ENCODE measurements at regions not wholly inside any gene's neighbourhood (a gene's known extent, or its start where the extent isn't known, plus 50 kb on each side); places are given as distances from the start of the nearest gene placed in this dataset.
"Not testable (repeated sequence)": the region's sequence is repeated elsewhere in the genome, so short reads cannot be mapped to it uniquely, and the experiment has no call there.

- no peak for DNase-seq
Observed at GRCh38 chr10:121690152-121690848, 92.1 kb upstream of the FGFR2 start.

- DNase-seq, result no peak
Observed at GRCh38 chr10:121687095-121687813, 89.0 kb upstream of the FGFR2 start.

- DNase-seq, result no peak
Observed at GRCh38 chr10:121684276-121684675, 86.0 kb upstream of the FGFR2 start.

DNA sequence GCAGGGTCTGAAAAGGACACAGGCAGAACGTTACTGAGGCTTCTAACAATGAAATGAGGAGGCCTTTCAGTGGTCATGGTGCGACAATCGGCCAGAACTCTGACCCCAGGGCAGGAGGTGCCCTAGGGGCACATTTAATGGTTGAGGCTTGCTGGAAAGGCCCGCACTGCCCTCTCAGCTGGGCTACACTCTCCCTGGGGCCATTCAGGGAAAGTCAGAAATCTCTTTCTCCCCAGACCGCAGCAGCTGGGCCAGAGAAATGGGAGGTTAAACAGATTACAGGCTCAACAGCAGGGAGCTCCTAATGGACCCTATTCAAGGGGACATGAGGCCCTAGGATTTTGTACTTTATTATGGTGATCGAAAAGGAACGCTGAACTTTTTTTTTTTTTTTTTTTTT is 85.6 kb upstream of the FGFR2 start:
- DNase-seq, result no peak

DNA sequence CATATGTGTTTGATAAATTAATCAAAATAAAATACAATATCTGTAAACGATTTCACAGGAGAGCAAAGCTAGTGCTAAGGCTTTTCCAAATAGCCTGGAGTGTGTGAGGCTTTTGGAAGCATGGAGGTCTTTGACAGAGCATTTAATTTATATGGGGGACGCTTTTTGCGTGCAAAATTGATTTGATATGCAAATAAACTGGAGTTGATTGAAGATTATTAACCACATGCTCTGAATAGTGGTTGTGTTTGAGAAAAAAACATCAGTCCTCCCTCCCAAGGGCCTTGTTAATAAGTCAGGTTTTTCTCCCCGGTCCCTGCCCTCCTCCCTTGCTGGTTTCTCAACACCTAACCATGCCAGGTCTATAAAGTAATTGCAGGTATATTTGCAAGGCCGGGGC is 85.1 kb upstream of the FGFR2 start:
- no peak for DNase-seq

- DNase-seq, result peak in 32 of 58 donors; percentile 13 to 76 (median 34)
Observed at GRCh38 chr10:121681997-121682687, 83.9 kb upstream of the FGFR2 start.

- DNase-seq, result no peak
Observed at GRCh38 chr10:121680879-121681655, 82.8 kb upstream of the FGFR2 start.

- DNase-seq, result no peak
Observed at GRCh38 chr10:121679916-121680315, 81.7 kb upstream of the FGFR2 start.

GRCh38 chr10:121678631-121679174 is 80.5 kb upstream of the FGFR2 start:
- no peak for DNase-seq

GRCh38 chr10:121677880-121678279 is 79.6 kb upstream of the FGFR2 start:
- no peak for DNase-seq

GRCh38 chr10:121675344-121675743 is 77.1 kb upstream of the FGFR2 start:
- DNase-seq, result no peak

DNA sequence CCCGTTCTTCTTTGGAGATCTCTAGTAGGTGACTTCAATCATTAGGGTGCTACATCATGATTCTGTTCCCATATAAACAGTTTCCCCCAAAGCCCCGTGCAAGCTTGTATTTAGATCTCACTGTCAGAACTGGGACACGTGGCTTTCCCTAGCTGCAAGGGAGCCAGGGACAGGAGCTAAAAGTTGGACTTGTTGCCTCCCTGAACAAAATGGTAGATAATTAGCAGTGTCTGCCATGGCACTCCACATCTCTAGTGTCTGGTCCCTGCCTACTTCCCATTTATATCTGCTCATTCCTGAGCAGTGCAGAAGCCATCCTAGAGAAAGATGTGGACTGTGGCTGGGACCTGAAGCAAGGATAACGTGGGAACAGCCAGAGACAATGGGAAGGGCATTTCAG is 76.6 kb upstream of the FGFR2 start:
- no peak for DNase-seq

DNA sequence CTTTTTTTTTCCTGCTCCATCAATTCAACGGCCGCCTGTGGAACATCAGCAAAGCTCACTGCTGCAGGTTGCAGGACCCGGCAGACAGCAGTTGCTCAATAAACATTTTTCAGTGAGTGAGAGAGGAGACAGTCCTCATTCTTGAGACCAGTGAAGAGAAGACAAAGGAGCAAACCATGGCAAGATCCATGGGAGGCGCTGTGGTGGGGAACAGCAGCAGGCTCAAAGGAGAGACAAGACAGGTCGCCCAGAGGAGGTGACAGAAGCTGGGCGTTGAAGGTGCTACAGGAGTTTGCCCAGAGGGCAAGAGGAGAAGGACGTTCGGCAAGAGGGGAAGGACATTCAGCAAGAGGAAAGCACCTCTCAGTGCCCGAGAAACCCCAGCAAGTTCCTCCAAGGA is 74.5 kb upstream of the FGFR2 start:
- DNase-seq, result no peak

- DNase-seq, result not testable (repeated sequence)
Observed at GRCh38 chr10:121669840-121670239, 71.6 kb upstream of the FGFR2 start.

GRCh38 chr10:121669028-121669374 is 70.8 kb upstream of the FGFR2 start:
- no peak for DNase-seq

- peak in 48 of 58 donors; percentile 14 to 82 (median 56) for DNase-seq
Observed at GRCh38 chr10:121668314-121669027, 70.2 kb upstream of the FGFR2 start.

DNA sequence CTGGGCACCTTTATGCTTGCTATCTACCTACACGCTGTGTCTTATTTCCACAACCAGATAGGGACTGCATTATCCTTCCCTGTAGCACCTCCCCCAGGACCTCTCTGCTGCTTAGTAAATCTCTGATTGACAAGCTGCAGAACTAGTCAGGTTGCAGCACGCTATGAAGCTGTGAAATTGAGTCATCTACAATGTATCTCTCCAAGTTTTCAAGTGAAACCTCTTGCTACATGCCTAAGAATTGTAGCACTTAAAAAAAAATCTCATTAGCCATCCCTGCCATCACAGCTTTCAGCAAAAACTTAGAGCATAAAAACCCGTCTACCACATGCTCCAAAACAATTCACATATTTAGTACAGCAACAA is 69.7 kb upstream of the FGFR2 start:
- peak in 4 of 58 donors; percentile 4 to 21 (median 10) for DNase-seq

DNA sequence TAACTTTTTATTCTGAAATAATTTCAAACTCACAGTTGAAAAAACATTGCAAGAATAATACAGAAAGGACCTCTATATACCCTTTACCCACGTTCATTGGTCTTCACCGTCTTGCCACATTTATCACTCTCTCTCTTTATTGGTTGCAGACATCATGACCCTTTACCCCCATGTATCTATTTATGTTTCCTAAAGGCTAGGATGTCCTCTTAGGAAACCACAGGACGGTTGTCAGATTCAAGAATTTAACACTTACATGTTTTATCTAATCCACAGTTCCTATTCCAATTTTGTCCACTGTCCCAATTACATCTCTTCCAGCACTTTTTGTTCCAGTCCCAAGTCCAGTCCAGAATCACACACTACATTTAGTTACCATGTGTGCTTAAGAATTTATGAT is 67.6 kb upstream of the FGFR2 start:
- no peak for DNase-seq

DNA sequence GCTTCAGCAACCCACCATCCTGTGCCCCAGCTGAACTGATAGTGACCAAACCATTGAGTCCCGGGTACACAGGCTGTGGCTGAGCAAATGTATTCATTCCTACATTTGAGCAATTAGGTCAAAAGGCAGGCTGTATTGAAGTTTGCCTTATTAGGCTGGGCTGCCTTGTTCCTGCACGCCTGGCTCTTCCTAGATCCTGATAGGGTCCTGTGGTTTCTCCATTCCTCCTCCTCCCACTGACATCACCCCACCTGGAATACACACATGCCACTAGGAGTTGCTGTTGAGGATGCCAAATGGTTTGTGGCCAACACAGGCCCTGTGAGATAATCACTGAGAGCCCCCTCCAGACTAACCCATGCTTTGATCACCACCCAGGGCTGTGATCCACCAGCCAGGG is 66.4 kb upstream of the FGFR2 start:
- no peak for DNase-seq
